ENCODE measurements at regions not wholly inside any gene's neighbourhood (a gene's known extent, or its start where the extent isn't known, plus 50 kb on each side); places are given as distances from the start of the nearest gene placed in this dataset.

DNA sequence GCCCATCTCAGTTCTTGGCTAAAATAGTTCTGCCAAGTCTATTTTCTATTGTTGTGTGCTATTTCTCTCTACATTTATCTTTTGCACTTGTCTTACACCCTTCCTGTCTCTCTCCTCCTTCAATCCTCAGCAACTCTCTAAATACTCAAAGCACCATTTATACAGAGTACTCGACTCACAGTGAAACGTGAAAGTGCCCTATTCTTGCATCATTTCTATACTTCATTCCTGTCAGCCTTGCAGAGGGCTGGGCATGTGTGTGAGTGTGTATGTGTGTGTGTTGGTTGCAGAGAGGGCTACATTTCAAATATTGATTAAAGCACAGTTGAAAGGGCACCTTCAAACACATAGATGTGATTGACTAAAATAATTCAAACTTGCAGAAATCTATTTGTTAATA lies 373.2 kb upstream of the MANEA start:
- no peaks in the 10 kb centered on the region for H3K27me3 ChIP-seq (ENCODE audit: control insufficient read depth, insufficient read depth, low read length)
- no peak overlapping the region for H3K27ac ChIP-seq (ENCODE audit: low read depth, low read length)
- H3K9ac ChIP-seq (ENCODE audit: low read depth, low read length) = no peak overlapping the region
- H3K9me3 ChIP-seq (ENCODE audit: control insufficient read depth, insufficient read depth, low read length) = no peaks in the 10 kb centered on the region
- no peak overlapping the region for H3K4me3 ChIP-seq (ENCODE audit: low read depth, low read length)
- no peaks in the 10 kb centered on the region for H3K36me3 ChIP-seq (ENCODE audit: control insufficient read depth, insufficient read depth, low read length)
- H3K4me1 ChIP-seq (ENCODE audit: control insufficient read depth, insufficient read depth, low read length) = no peaks in the 10 kb centered on the region

DNA sequence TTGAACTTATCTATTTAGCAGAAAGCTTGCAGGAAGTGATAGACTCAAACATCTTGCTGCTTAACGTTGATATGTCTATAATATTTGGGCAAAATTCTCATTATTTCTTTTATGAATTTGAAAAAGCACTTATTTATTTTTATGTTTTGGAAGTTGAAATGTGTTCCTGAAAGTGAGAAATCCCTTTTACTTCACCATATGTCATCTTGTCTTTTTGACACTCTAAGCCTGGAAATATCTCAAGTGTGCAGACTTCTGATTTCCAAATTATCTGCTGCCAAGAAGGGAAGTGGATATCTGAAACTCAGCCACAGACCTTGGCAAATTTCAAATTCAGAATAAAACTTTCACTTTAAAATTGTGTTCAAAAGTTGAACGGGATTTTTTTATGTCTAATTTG lies 368.7 kb upstream of the MANEA start:
- Histone ChIP-seq H3K9me3 (ENCODE audit: control insufficient read depth, insufficient read depth, low read length) (no peaks in the 10 kb centered on the region), H3K36me3 (ENCODE audit: control insufficient read depth, insufficient read depth, low read length) (no peaks in the 10 kb centered on the region), H3K27ac (ENCODE audit: low read depth, low read length) (no peak overlapping the region), H3K9ac (ENCODE audit: low read depth, low read length) (no peak overlapping the region), H3K4me3 (ENCODE audit: low read depth, low read length) (no peak overlapping the region), H3K27me3 (ENCODE audit: control insufficient read depth, insufficient read depth, low read length) (no peaks in the 10 kb centered on the region), H3K4me1 (ENCODE audit: control insufficient read depth, insufficient read depth, low read length) (no peaks in the 10 kb centered on the region)

DNA sequence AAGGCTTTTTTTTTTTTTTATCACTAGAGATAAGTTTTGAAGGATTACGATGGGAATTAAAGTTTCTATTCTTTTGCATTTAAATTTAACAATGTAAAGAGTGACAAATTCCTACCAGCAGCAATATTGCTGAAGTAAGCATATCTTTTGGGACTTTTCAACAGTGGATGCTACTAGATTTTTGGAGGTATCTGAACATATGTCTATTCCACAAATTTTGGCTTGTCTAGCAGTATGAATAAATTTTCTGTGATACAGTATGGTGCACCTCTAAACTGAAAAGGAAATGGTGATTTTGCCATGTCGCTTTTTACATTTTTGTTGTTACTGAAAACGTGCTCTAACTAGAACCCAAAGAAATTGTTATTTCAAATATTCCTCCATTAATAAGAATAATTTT lies 368.3 kb upstream of the MANEA start:
- Histone ChIP-seq H3K4me3 (ENCODE audit: low read depth, low read length) (no peak overlapping the region), H3K27ac (ENCODE audit: low read depth, low read length) (no peak overlapping the region), H3K27me3 (ENCODE audit: control insufficient read depth, insufficient read depth, low read length) (no peaks in the 10 kb centered on the region), H3K9ac (ENCODE audit: low read depth, low read length) (no peak overlapping the region), H3K4me1 (ENCODE audit: control insufficient read depth, insufficient read depth, low read length) (no peaks in the 10 kb centered on the region), H3K9me3 (ENCODE audit: control insufficient read depth, insufficient read depth, low read length) (no peaks in the 10 kb centered on the region), H3K36me3 (ENCODE audit: control insufficient read depth, insufficient read depth, low read length) (no peaks in the 10 kb centered on the region)

DNA sequence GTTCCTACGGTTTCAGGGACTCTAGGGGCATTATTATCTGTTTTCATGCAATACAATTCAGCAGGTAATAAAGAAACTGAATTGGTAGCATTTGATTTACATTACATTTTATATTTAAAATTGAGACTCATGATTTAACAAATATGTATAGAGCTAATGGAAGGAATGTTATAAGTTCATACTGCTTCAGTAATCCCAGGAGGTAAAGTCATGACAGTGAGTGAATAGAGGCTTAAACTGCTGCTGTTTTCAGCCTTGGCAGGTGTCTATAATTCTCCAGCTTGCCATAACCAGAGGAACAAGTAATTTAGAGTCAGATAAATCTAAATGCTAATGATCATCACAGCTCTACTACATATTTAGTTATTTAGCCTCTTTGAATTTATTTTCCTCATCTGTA lies 360.8 kb upstream of the MANEA start:
- Histone ChIP-seq H3K9me3 (ENCODE audit: control insufficient read depth, insufficient read depth, low read length) (no peaks in the 10 kb centered on the region), H3K4me3 (ENCODE audit: low read depth, low read length) (no peak overlapping the region), H3K27me3 (ENCODE audit: control insufficient read depth, insufficient read depth, low read length) (no peaks in the 10 kb centered on the region), H3K36me3 (ENCODE audit: control insufficient read depth, insufficient read depth, low read length) (no peaks in the 10 kb centered on the region), H3K9ac (ENCODE audit: low read depth, low read length) (no peak overlapping the region), H3K4me1 (ENCODE audit: control insufficient read depth, insufficient read depth, low read length) (no peaks in the 10 kb centered on the region), H3K27ac (ENCODE audit: low read depth, low read length) (no peak overlapping the region)

DNA sequence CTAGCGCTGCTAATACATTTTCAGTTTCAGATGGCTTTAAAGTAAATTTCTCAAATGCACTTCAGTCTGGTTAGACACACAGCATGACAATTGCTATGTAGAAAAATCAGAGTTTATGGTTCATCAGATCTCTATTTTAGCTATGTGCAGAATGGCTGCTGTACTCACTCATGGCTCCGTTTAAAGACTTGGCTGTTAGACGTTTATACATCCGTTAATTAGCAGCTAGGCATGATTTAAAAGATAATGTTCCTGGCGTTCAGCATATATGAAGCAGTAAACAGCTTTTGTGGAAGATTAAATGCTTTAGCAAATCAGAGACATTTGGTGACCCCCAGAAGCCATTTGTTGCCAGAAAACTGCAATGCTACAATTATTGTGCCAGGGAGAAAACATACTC lies 350.0 kb upstream of the MANEA start:
- H3K4me1 ChIP-seq (ENCODE audit: control insufficient read depth, insufficient read depth, low read length) = peaks cover 5% of the 10 kb centered on the region; the same call in 1 of the 2 replicates
- H3K4me3 ChIP-seq (ENCODE audit: low read depth, low read length) = no peak overlapping the region
- no peak overlapping the region for H3K9ac ChIP-seq (ENCODE audit: low read depth, low read length)
- H3K9me3 ChIP-seq (ENCODE audit: control insufficient read depth, insufficient read depth, low read length) = no peaks in the 10 kb centered on the region
- H3K36me3 ChIP-seq (ENCODE audit: control insufficient read depth, insufficient read depth, low read length) = no peaks in the 10 kb centered on the region
- H3K27me3 ChIP-seq (ENCODE audit: control insufficient read depth, insufficient read depth, low read length) = peaks cover 64% of the 10 kb centered on the region
- no peak overlapping the region for H3K27ac ChIP-seq (ENCODE audit: low read depth, low read length)

DNA sequence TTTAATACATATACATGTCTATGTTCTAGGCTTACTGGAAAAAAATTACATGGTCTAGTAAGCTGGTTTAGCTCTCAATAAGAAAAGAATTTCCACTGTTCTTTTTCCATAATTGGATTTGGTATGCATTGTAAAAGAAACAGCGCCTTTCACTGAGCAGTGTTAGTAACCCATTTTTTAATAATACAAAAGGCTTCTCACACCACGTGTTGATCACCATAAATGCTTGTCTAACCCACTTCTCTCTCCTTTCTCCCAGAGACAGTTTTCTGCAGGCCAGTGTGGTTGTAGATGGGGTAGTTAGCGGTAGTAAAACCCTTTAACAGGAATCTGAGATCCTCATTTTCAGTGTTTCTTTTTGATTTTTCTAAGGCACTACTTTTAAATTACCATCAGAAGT lies 348.7 kb upstream of the MANEA start:
- no peak overlapping the region for H3K4me3 ChIP-seq (ENCODE audit: low read depth, low read length)
- H3K36me3 ChIP-seq (ENCODE audit: control insufficient read depth, insufficient read depth, low read length) = no peaks in the 10 kb centered on the region
- no peaks in the 10 kb centered on the region for H3K9me3 ChIP-seq (ENCODE audit: control insufficient read depth, insufficient read depth, low read length)
- no peak overlapping the region for H3K9ac ChIP-seq (ENCODE audit: low read depth, low read length)
- H3K27me3 ChIP-seq (ENCODE audit: control insufficient read depth, insufficient read depth, low read length) = peaks cover 66% of the 10 kb centered on the region
- H3K27ac ChIP-seq (ENCODE audit: low read depth, low read length) = peak overlapping the region; percentile 0
- peaks cover 5% of the 10 kb centered on the region; the same call in 1 of the 2 replicates for H3K4me1 ChIP-seq (ENCODE audit: control insufficient read depth, insufficient read depth, low read length)

DNA sequence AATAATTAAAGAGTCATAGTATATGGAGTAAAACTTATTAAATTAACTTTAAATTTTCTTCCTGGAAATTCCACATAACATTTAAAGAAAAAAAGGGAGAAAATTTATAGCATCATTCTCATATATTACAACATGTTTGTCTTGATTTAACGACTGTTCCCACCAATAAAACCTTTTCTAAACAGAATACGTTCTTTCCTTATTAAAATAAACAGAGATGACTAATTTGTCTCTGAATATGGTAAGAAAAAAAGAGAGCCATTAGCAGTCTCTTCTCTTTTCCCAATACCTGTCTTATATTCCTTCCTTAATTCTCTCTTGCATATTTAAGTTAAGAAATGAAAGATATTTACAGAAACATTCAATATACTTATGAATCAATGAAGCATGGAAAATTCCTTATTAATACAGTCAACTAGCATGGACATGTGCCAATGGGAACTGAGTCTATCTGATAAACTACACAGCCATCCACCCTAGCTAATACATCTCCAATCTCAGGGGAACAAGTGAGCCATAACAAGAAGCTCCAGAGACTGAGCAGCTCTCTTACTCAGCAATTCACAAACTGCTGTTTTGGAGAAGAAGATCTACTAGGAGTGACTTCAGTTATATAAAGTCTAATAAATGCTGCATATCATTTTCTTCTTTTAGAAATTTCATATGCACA lies 347.1 kb upstream of the MANEA start:
- Histone ChIP-seq H3K27ac (ENCODE audit: low read depth, low read length) (no peak overlapping the region), H3K4me3 (ENCODE audit: low read depth, low read length) (no peak overlapping the region), H3K36me3 (ENCODE audit: control insufficient read depth, insufficient read depth, low read length) (no peaks in the 10 kb centered on the region)

DNA sequence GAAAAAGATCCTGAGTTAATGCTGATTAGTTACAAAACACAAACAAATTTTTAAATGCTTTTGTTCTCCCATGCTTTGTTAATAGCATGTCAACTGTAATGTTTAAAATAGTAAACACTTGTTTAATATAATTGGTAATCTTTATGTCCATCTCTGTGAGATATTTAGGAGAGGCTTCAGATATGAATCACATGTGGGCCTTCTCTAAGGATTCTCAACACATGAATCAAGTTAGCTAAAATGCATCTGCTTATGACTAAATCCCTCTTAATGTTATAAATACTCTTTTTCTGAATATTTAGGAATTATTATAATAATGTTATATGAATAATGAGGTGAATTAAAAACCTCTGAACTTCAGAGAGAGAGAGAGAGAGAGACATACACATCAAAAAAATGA lies 345.9 kb upstream of the MANEA start:
- Histone ChIP-seq H3K9me3 (ENCODE audit: control insufficient read depth, insufficient read depth, low read length) (no peaks in the 10 kb centered on the region), H3K9ac (ENCODE audit: low read depth, low read length) (no peak overlapping the region), H3K36me3 (ENCODE audit: control insufficient read depth, insufficient read depth, low read length) (no peaks in the 10 kb centered on the region), H3K4me3 (ENCODE audit: low read depth, low read length) (no peak overlapping the region), H3K27ac (ENCODE audit: low read depth, low read length) (no peak overlapping the region), H3K27me3 (ENCODE audit: control insufficient read depth, insufficient read depth, low read length) (peaks cover 57% of the 10 kb centered on the region), H3K4me1 (ENCODE audit: control insufficient read depth, insufficient read depth, low read length) (peaks cover 5% of the 10 kb centered on the region; the same call in 1 of the 2 replicates)

More for the DNA sequence above, 347.1 kb upstream of the MANEA start:
- H3K9me3 ChIP-seq (ENCODE audit: control insufficient read depth, insufficient read depth, low read length) = no peaks in the 10 kb centered on the region
- H3K4me1 ChIP-seq (ENCODE audit: control insufficient read depth, insufficient read depth, low read length) = peaks cover 5% of the 10 kb centered on the region; the same call in 1 of the 2 replicates
- H3K27me3 ChIP-seq (ENCODE audit: control insufficient read depth, insufficient read depth, low read length) = peaks cover 66% of the 10 kb centered on the region
- no peak overlapping the region for H3K9ac ChIP-seq (ENCODE audit: low read depth, low read length)

DNA sequence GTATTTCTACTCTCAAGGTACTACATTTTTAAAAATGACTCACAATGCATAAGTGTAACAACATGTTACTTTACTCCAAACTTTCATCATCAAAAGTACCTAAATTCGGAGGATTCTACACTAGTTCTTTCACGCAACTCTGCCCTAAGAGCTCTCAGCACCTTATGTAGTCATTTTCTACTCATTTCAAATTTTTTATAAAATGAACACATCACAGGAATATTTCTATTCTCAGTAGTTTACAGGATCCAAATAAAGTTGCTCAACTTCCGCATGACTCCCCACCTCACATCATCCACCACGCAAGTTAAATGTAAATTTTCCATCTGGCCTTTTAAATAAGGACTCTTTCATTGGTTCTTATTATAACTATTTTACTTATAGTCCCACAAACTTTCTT lies 344.9 kb upstream of the MANEA start:
- no peak overlapping the region for H3K9ac ChIP-seq (ENCODE audit: low read depth, low read length)
- no peak overlapping the region for H3K4me3 ChIP-seq (ENCODE audit: low read depth, low read length)
- no peaks in the 10 kb centered on the region for H3K36me3 ChIP-seq (ENCODE audit: control insufficient read depth, insufficient read depth, low read length)
- H3K9me3 ChIP-seq (ENCODE audit: control insufficient read depth, insufficient read depth, low read length) = no peaks in the 10 kb centered on the region
- H3K4me1 ChIP-seq (ENCODE audit: control insufficient read depth, insufficient read depth, low read length) = peaks cover 5% of the 10 kb centered on the region; the same call in 1 of the 2 replicates
- H3K27ac ChIP-seq (ENCODE audit: low read depth, low read length) = no peak overlapping the region
- peaks cover 46% of the 10 kb centered on the region for H3K27me3 ChIP-seq (ENCODE audit: control insufficient read depth, insufficient read depth, low read length)

DNA sequence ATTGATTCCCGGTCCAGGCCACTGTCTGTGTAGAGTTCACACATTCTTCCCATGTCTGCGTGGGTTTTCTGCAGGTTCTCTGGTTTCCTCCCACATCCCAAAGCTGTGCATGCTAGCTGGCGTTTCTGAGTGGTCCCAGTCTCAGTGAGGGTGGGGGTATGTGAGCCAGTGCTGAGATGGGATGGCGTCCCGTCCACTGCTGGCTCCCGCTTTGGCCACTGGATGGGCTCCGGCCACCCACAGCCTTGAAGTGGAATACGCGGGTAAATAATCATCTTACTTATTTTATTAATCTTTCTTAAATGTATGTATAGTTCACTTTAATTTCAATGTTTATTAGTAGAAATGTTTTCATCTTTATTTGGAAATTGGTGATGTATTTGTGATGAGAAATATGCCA lies 343.5 kb upstream of the MANEA start:
- H3K36me3 ChIP-seq (ENCODE audit: control insufficient read depth, insufficient read depth, low read length) = no peaks in the 10 kb centered on the region
- H3K27ac ChIP-seq (ENCODE audit: low read depth, low read length) = no peak overlapping the region
- peaks cover 4% of the 10 kb centered on the region; the same call in 1 of the 2 replicates for H3K4me1 ChIP-seq (ENCODE audit: control insufficient read depth, insufficient read depth, low read length)
- no peak overlapping the region for H3K4me3 ChIP-seq (ENCODE audit: low read depth, low read length)
- no peak overlapping the region for H3K9ac ChIP-seq (ENCODE audit: low read depth, low read length)
- peaks cover 32% of the 10 kb centered on the region for H3K27me3 ChIP-seq (ENCODE audit: control insufficient read depth, insufficient read depth, low read length)
- H3K9me3 ChIP-seq (ENCODE audit: control insufficient read depth, insufficient read depth, low read length) = no peaks in the 10 kb centered on the region

DNA sequence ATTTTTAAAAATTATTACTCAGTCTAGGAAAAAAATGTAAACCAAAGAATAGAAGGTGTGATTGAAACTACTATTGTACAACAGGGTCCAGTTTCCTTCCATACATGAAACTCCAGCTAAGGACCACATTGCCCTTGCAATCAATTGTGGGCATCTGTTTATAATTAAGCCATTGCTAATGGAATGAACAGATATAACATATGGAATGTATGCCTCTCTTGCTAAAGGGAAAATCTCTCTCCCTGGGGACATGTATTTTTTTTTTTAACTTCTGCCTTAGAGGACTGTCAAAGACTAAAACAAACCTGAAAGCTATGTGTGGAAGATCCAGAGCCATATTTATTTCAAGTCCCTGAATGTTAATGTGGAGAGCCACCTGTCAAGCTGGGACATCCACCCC lies 336.8 kb upstream of the MANEA start:
- Histone ChIP-seq H3K27me3 (ENCODE audit: control insufficient read depth, insufficient read depth, low read length) (no peaks in the 10 kb centered on the region), H3K9me3 (ENCODE audit: control insufficient read depth, insufficient read depth, low read length) (no peaks in the 10 kb centered on the region), H3K36me3 (ENCODE audit: control insufficient read depth, insufficient read depth, low read length) (no peaks in the 10 kb centered on the region), H3K4me3 (ENCODE audit: low read depth, low read length) (no peak overlapping the region), H3K4me1 (ENCODE audit: control insufficient read depth, insufficient read depth, low read length) (peaks cover 13% of the 10 kb centered on the region), H3K9ac (ENCODE audit: low read depth, low read length) (no peak overlapping the region), H3K27ac (ENCODE audit: low read depth, low read length) (no peak overlapping the region)

All from HUES48 (cell line).